SK-N-SH (cell line): ENCODE measurements at regions not wholly inside any gene's neighbourhood (a gene's known extent, or its start where the extent isn't known, plus 50 kb on each side); places are given as distances from the start of the nearest gene placed in this dataset.

Experiments
- CTCF ChIA-PET: fragments of 300-600, 350-600 bp; formaldehyde crosslinking; extraction: SDS; loops from one replicate; lab custom pipeline; 2021; lab: Yijun Ruan, JAX
- POLR2A ChIA-PET: fragments of 350-600 bp; sonication (Branson Sonifier 250); formaldehyde crosslinking; extraction: SDS; loops from one replicate; lab custom pipeline; 2020; ENCODE audit warnings: antibody characterized with exemption, inconsistent platforms; lab: Yijun Ruan, JAX
- DNase-seq: peaks from one replicate; pipeline ENCODE4 v3.0.0; 2012
- H2AFZ ChIP-seq: fragments of 200-600 bp; sonication (generic); 2 replicates; pipeline ENCODE4 v1.8.1; 2016; ENCODE audit warnings: antibody characterized with exemption, mild to moderate bottlenecking, low read depth
- H3F3A ChIP-seq: fragments of 200-600 bp; sonication (generic); replicated peaks from 2 replicates; pipeline ENCODE3; 2016; ENCODE audit warnings: antibody characterized with exemption, mild to moderate bottlenecking; ENCODE audit not compliant: insufficient read depth
- H3K27ac ChIP-seq, 2 experiments: fragments of 200-500 bp in 1 of 2; fragments of 200-600 bp in 1 of 2; sonication (Bioruptor generic) in 1 of 2; sonication (generic), shearing (Covaris generic) in 1 of 2; 2 replicates each; pipeline versions ENCODE4 v1.5.1 to v1.6.1; 2014 to 2016; ENCODE audit warnings: low read depth in 2 of 2, inconsistent platforms in 1 of 2, low read length in 1 of 2, mild to moderate bottlenecking in 1 of 2, mixed read lengths in 1 of 2
- H3K27me3 ChIP-seq: fragments of 200-600 bp; sonication (generic), shearing (Covaris generic); 2 replicates; pipeline ENCODE4 v1.6.1; 2016; ENCODE audit warnings: mixed run types; ENCODE audit not compliant: insufficient read depth
- H3K36me3 ChIP-seq, 2 experiments: fragments of 200-500 bp in 1 of 2; fragments of 200-600 bp in 1 of 2; sonication (Bioruptor generic) in 1 of 2; sonication (generic) in 1 of 2; replicated peaks in 1 of 2; 2 replicates each; pipeline versions ENCODE3 to v1.5.1; 2014 to 2016; ENCODE audit warnings: low read length in 1 of 2, mild to moderate bottlenecking in 1 of 2; ENCODE audit not compliant: insufficient read depth in 2 of 2, control insufficient read depth in 1 of 2
- H3K4me1 ChIP-seq, 2 experiments: fragments of 200-500 bp in 1 of 2; fragments of 200-600 bp in 1 of 2; sonication (Bioruptor generic) in 1 of 2; sonication (generic), shearing (Covaris generic) in 1 of 2; 2 replicates each; pipeline versions ENCODE4 v1.5.1 to v1.6.1; 2014 to 2016; ENCODE audit warnings: low read depth in 1 of 2, low read length in 1 of 2, mixed run types in 1 of 2; ENCODE audit not compliant: insufficient read depth in 2 of 2, control insufficient read depth in 1 of 2
- H3K4me2 ChIP-seq: fragments of 200-600 bp; sonication (generic), shearing (Covaris generic); 2 replicates; pipeline ENCODE4 v1.6.1; 2017; ENCODE audit warnings: mixed run types
- H3K4me3 ChIP-seq, 2 experiments: fragments of 200-500 bp in 1 of 2; fragments of 200-600 bp in 1 of 2; sonication (Bioruptor generic) in 1 of 2; sonication (generic), shearing (Covaris generic) in 1 of 2; 2 replicates each; pipeline versions ENCODE4 v1.5.1 to v1.8.1; 2014 to 2016; ENCODE audit warnings: low read depth in 2 of 2, inconsistent platforms in 1 of 2, low read length in 1 of 2, mild to moderate bottlenecking in 1 of 2, mixed read lengths in 1 of 2, moderate library complexity in 1 of 2
- H3K79me2 ChIP-seq: fragments of 200-600 bp; sonication (generic); 2 replicates; pipeline ENCODE4 v1.8.1; 2017; ENCODE audit warnings: mild to moderate bottlenecking; ENCODE audit not compliant: insufficient read depth
- H3K9ac ChIP-seq: fragments of 200-600 bp; sonication (generic); 2 replicates; pipeline ENCODE4 v1.6.1; 2017; ENCODE audit warnings: mixed run types
- H3K9me2 ChIP-seq: fragments of 200-600 bp; sonication (generic); 2 replicates; pipeline ENCODE4 v1.6.1; 2017; ENCODE audit warnings: mixed run types
- H3K9me3 ChIP-seq: fragments of 200-600 bp; sonication (generic); 2 replicates; pipeline ENCODE4 v1.6.1; 2017; ENCODE audit warnings: mixed run types, mild to moderate bottlenecking, moderate library complexity
- H4K20me1 ChIP-seq: fragments of 200-600 bp; sonication (generic); 2 replicates; pipeline ENCODE4 v1.6.1; 2017; ENCODE audit warnings: mild to moderate bottlenecking, mixed run types; ENCODE audit not compliant: insufficient read depth
- FOXJ3 ChIP-seq: sonication (generic); formaldehyde crosslinking; IDR thresholded peaks from 2 replicates; pipeline ENCODE4 v1.5.1; 2020; ENCODE audit warnings: mild to moderate bottlenecking, missing genetic modification reagents
- FOXM1 ChIP-seq: IDR thresholded peaks from 2 replicates; pipeline ENCODE4 v1.4.0; 2012; ENCODE audit warnings: low read depth, mild to moderate bottlenecking
- JUND ChIP-seq: IDR thresholded peaks from 2 replicates; pipeline ENCODE4 v1.4.0; 2012
- MEF2A ChIP-seq: IDR thresholded peaks from 2 replicates; pipeline ENCODE4 v1.4.0; 2012; ENCODE audit warnings: low read depth, borderline replicate concordance
- MXI1 ChIP-seq: IDR thresholded peaks from 2 replicates; pipeline ENCODE4 v1.6.1; 2012; ENCODE audit warnings: mild to moderate bottlenecking, low read depth, low read length, improper control_type of control experiment
- NRF1 ChIP-seq: IDR thresholded peaks from 2 replicates; pipeline ENCODE4 v1.6.1; 2012; ENCODE audit warnings: low read depth, mild to moderate bottlenecking, low read length
- RAD21 ChIP-seq: IDR thresholded peaks from 2 replicates; pipeline ENCODE4 v1.6.1; 2012; ENCODE audit warnings: mild to moderate bottlenecking, low read length
- RFX5 ChIP-seq: IDR thresholded peaks from 2 replicates; pipeline ENCODE4 v1.6.1; 2012; ENCODE audit warnings: mild to moderate bottlenecking, improper control_type of control experiment, low read length
- SIN3A ChIP-seq: IDR thresholded peaks from 2 replicates; pipeline ENCODE4 v1.6.1; 2012; ENCODE audit warnings: low read depth, mild to moderate bottlenecking, low read length, moderate library complexity, borderline replicate concordance
- WGBS: methylation state at CpG from one replicate; pipeline ENCODE4 v1.1.6; 2017; ENCODE audit warnings: low lambda C conversion rate; 5-methylcytosine and 5-hydroxymethylcytosine counted together
- TF ChIP-seq, protein P1 (sequence below): fragments of 200-600 bp; sonication (generic); IDR thresholded peaks from 2 replicates; pipeline ENCODE4 v1.6.1; 2017; ENCODE audit warnings: antibody characterized with exemption, mild to moderate bottlenecking, moderate library complexity
- TF ChIP-seq, protein P2 (sequence below): IDR thresholded peaks from 2 replicates; pipeline ENCODE4 v1.6.1; 2012; ENCODE audit warnings: mild to moderate bottlenecking, low read depth, low read length, moderate library complexity
- TF ChIP-seq, protein P3 (sequence below): IDR thresholded peaks from 2 replicates; pipeline ENCODE4; 2012
- TF ChIP-seq, protein P4 (sequence below): IDR thresholded peaks from 2 replicates; pipeline ENCODE4 v1.4.0; 2012; ENCODE audit warnings: low read depth, borderline replicate concordance
- TF ChIP-seq, protein P5 (sequence below): IDR thresholded peaks from 2 replicates; pipeline ENCODE4 v1.4.0; 2012; ENCODE audit warnings: low read depth

DNA sequence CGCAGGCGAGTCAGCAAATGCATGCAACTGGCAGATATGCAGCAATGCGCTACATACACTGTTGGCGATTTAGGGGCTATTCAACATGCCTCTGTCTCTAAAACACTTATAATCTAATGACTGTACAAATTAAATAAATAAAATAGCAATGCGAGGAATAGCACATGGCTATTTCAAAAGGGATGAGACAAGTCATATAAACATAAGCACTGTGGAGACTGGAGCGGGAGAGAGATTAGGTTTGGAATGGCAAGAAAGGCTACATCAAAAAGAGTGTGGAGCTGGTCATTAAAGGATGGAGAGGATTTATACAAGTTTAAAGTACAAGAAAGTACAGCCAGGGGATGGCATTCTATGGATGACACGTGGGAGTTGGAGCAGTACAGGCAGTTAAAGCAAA lies 523.5 kb upstream of the CAMK1G start (continued):
- TF ChIP-seq, protein P1, sequence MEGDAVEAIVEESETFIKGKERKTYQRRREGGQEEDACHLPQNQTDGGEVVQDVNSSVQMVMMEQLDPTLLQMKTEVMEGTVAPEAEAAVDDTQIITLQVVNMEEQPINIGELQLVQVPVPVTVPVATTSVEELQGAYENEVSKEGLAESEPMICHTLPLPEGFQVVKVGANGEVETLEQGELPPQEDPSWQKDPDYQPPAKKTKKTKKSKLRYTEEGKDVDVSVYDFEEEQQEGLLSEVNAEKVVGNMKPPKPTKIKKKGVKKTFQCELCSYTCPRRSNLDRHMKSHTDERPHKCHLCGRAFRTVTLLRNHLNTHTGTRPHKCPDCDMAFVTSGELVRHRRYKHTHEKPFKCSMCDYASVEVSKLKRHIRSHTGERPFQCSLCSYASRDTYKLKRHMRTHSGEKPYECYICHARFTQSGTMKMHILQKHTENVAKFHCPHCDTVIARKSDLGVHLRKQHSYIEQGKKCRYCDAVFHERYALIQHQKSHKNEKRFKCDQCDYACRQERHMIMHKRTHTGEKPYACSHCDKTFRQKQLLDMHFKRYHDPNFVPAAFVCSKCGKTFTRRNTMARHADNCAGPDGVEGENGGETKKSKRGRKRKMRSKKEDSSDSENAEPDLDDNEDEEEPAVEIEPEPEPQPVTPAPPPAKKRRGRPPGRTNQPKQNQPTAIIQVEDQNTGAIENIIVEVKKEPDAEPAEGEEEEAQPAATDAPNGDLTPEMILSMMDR: no peak
- no peak for TF ChIP-seq MEF2A
- TF ChIP-seq FOXM1: no peak
- no peak for TF ChIP-seq RAD21
- TF ChIP-seq JUND: no peak
- TF ChIP-seq, protein P2, sequence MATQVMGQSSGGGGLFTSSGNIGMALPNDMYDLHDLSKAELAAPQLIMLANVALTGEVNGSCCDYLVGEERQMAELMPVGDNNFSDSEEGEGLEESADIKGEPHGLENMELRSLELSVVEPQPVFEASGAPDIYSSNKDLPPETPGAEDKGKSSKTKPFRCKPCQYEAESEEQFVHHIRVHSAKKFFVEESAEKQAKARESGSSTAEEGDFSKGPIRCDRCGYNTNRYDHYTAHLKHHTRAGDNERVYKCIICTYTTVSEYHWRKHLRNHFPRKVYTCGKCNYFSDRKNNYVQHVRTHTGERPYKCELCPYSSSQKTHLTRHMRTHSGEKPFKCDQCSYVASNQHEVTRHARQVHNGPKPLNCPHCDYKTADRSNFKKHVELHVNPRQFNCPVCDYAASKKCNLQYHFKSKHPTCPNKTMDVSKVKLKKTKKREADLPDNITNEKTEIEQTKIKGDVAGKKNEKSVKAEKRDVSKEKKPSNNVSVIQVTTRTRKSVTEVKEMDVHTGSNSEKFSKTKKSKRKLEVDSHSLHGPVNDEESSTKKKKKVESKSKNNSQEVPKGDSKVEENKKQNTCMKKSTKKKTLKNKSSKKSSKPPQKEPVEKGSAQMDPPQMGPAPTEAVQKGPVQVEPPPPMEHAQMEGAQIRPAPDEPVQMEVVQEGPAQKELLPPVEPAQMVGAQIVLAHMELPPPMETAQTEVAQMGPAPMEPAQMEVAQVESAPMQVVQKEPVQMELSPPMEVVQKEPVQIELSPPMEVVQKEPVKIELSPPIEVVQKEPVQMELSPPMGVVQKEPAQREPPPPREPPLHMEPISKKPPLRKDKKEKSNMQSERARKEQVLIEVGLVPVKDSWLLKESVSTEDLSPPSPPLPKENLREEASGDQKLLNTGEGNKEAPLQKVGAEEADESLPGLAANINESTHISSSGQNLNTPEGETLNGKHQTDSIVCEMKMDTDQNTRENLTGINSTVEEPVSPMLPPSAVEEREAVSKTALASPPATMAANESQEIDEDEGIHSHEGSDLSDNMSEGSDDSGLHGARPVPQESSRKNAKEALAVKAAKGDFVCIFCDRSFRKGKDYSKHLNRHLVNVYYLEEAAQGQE: no peak
- TF ChIP-seq MXI1: no peak

DNA sequence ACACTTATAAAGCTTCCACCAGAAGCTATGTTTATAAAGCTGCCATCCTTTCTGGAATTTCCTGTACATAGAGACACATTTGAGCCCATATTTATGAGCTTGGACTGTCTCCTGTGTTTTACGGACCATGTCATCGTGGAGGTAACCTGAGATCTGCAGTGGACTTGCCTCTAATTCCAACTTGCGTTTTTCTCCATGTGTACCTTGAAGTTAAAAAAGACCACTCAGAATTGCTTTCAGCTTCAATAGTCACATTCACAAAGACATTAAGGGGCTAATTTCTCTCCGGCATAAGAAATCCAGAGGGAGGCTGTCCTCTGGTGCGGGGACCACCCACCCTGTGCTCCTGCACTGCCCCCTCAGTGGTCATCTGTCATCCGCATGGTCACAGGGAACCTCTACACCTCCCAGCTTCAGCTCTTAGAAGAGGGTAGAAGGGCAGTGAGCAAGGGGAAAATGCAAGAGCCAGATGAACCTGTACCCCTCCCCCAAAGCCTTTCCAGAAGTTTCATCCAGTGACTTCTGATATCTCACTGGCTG lies 521.4 kb upstream of the CAMK1G start:
- Histone ChIP-seq H3F3A (no peaks in the 10 kb centered on the region), H3K4me2 (no peak overlapping the region), H3K4me1 (peaks cover 0 to 36% of the 10 kb centered on the region in 2 experiments; a peak in 2 of 4 replicates), H3K79me2 (no peaks in the 10 kb centered on the region), H3K9me2 (no peaks in the 10 kb centered on the region), H3K27ac (no peak overlapping the region), H4K20me1 (no peaks in the 10 kb centered on the region), H3K9me3 (no peaks in the 10 kb centered on the region), H3K4me3 (no peak overlapping the region), H3K27me3 (no peaks in the 10 kb centered on the region), H2AFZ (no peak overlapping the region), H3K36me3 (no peaks in the 10 kb centered on the region), H3K9ac (no peak overlapping the region)
- 76% methylated on average over 6 of the region's 6 CpGs for WGBS
- ChIA-PET POLR2A (no interaction called here), CTCF (interaction anchor here (0.7 to 1.2 kb wide), 3 partner anchors 15 to 373 kb away, joined by 3 to 4 read pairs (median 3); no protein-coding TSS in a partner anchor)
- TF ChIP-seq, protein P3, sequence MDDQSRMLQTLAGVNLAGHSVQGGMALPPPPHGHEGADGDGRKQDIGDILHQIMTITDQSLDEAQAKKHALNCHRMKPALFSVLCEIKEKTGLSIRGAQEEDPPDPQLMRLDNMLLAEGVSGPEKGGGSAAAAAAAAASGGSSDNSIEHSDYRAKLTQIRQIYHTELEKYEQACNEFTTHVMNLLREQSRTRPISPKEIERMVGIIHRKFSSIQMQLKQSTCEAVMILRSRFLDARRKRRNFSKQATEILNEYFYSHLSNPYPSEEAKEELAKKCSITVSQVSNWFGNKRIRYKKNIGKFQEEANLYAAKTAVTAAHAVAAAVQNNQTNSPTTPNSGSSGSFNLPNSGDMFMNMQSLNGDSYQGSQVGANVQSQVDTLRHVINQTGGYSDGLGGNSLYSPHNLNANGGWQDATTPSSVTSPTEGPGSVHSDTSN: no peak
- no peak for TF ChIP-seq SIN3A
- TF ChIP-seq MEF2A: no peak
- TF ChIP-seq, protein P2: no peak
- no peak for TF ChIP-seq NRF1
- TF ChIP-seq, protein P4, sequence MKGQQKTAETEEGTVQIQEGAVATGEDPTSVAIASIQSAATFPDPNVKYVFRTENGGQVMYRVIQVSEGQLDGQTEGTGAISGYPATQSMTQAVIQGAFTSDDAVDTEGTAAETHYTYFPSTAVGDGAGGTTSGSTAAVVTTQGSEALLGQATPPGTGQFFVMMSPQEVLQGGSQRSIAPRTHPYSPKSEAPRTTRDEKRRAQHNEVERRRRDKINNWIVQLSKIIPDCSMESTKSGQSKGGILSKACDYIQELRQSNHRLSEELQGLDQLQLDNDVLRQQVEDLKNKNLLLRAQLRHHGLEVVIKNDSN: no peak
- TF ChIP-seq, protein P5, sequence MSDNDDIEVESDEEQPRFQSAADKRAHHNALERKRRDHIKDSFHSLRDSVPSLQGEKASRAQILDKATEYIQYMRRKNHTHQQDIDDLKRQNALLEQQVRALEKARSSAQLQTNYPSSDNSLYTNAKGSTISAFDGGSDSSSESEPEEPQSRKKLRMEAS: no peak
- TF ChIP-seq FOXJ3: no peak
- TF ChIP-seq FOXM1: no peak
- TF ChIP-seq JUND: no peak
- no peak for TF ChIP-seq RFX5
- no peak for DNase-seq
